ENCODE measurements at regions not wholly inside any gene's neighbourhood (a gene's known extent, or its start where the extent isn't known, plus 50 kb on each side); places are given as distances from the start of the nearest gene placed in this dataset.
A peak's percentile ranks its signal among the peaks of the same experiment; 100 is the strongest.

- Histone ChIP-seq H4K20me1 (ENCODE audit: insufficient read depth) (no peaks in the 10 kb centered on the region), H3K9me3 (ENCODE audit: low read length) (no peaks in the 10 kb centered on the region), H3K9me2 (ENCODE audit: insufficient read depth, low read length) (no peaks in the 10 kb centered on the region), H2AFZ (ENCODE audit: low read depth, low read length) (no peak overlapping the region), H3K27me3 (ENCODE audit: insufficient read depth, low read depth, low read length) (no peaks in the 10 kb centered on the region), H3K4me3 (ENCODE audit: low read length) (no peak overlapping the region), H3K79me2 (replicated peaks; ENCODE audit: insufficient read depth, low read length) (no peaks in the 10 kb centered on the region), H3K27ac (ENCODE audit: low read length) (no peak overlapping the region), H3K4me2 (ENCODE audit: low read length) (no peak overlapping the region), H3K9ac (ENCODE audit: low read length) (no peak overlapping the region), H3F3A (ENCODE audit: insufficient read depth, low read length, poor library complexity, severe bottlenecking) (no peaks in the 10 kb centered on the region), H3K36me3 (ENCODE audit: insufficient read depth, low read length) (no peaks in the 10 kb centered on the region)
- TF ChIP-seq, protein P1, sequence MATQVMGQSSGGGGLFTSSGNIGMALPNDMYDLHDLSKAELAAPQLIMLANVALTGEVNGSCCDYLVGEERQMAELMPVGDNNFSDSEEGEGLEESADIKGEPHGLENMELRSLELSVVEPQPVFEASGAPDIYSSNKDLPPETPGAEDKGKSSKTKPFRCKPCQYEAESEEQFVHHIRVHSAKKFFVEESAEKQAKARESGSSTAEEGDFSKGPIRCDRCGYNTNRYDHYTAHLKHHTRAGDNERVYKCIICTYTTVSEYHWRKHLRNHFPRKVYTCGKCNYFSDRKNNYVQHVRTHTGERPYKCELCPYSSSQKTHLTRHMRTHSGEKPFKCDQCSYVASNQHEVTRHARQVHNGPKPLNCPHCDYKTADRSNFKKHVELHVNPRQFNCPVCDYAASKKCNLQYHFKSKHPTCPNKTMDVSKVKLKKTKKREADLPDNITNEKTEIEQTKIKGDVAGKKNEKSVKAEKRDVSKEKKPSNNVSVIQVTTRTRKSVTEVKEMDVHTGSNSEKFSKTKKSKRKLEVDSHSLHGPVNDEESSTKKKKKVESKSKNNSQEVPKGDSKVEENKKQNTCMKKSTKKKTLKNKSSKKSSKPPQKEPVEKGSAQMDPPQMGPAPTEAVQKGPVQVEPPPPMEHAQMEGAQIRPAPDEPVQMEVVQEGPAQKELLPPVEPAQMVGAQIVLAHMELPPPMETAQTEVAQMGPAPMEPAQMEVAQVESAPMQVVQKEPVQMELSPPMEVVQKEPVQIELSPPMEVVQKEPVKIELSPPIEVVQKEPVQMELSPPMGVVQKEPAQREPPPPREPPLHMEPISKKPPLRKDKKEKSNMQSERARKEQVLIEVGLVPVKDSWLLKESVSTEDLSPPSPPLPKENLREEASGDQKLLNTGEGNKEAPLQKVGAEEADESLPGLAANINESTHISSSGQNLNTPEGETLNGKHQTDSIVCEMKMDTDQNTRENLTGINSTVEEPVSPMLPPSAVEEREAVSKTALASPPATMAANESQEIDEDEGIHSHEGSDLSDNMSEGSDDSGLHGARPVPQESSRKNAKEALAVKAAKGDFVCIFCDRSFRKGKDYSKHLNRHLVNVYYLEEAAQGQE (IDR thresholded peaks at IDR 0.05; ENCODE audit: borderline replicate concordance), result no peak
- no peak for TF ChIP-seq TAF1 (IDR thresholded peaks at IDR 0.05; ENCODE audit: low read depth)
- TF ChIP-seq POLR2AphosphoS5 (IDR thresholded peaks at IDR 0.05), result no peak
- no peak for TF ChIP-seq EZH2 (IDR thresholded peaks at IDR 0.05; ENCODE audit: borderline replicate concordance, insufficient read depth, low read length, poor library complexity, severe bottlenecking)
- TF ChIP-seq EP300 (conservative IDR thresholded peaks at IDR 0.05; ENCODE audit: poor library complexity, severe bottlenecking), result no peak
- no peak for TF ChIP-seq CTCF (IDR thresholded peaks at IDR 0.05; ENCODE audit: poor library complexity, severe bottlenecking)
- TF ChIP-seq SMC3 (conservative IDR thresholded peaks at IDR 0.05; ENCODE audit: poor library complexity), result no peak
- TF ChIP-seq MXI1 (conservative IDR thresholded peaks at IDR 0.05; ENCODE audit: poor library complexity, severe bottlenecking), result no peak
- TF ChIP-seq RAD21 (conservative IDR thresholded peaks at IDR 0.05), result no peak
Measured at GRCh38 chr14:84783511-84783910, 746.4 kb upstream of the FLRT2 start.

DNA sequence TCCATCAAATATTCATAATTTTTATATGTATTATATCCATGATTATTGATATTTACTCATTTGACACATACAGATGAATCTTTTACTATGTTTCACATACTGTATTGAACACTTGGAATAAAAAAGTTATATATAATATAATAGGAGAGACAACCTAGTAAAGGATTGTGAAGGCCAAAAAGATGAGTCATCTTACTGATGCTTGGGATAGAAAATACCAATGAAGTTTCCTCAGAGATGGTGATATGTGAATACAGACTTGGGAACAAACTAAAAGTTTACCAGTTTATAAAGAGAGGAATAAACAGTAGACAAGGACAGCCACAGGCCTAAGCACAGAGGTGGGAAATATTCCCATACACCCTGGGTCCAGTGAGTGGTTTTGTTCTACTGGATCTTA is 743.9 kb upstream of the FLRT2 start:
- no peak for TF ChIP-seq RAD21 (conservative IDR thresholded peaks at IDR 0.05)
- Histone ChIP-seq H3K27ac (ENCODE audit: low read length) (no peak overlapping the region), H3K4me2 (ENCODE audit: low read length) (no peak overlapping the region), H4K20me1 (ENCODE audit: insufficient read depth) (no peaks in the 10 kb centered on the region), H3K9me3 (ENCODE audit: low read length) (no peaks in the 10 kb centered on the region), H3K4me3 (ENCODE audit: low read length) (no peak overlapping the region), H3K9me2 (ENCODE audit: insufficient read depth, low read length) (no peaks in the 10 kb centered on the region), H3K79me2 (replicated peaks; ENCODE audit: insufficient read depth, low read length) (no peaks in the 10 kb centered on the region), H2AFZ (ENCODE audit: low read depth, low read length) (no peak overlapping the region), H3K9ac (ENCODE audit: low read length) (no peak overlapping the region), H3K27me3 (ENCODE audit: insufficient read depth, low read depth, low read length) (no peaks in the 10 kb centered on the region), H3K36me3 (ENCODE audit: insufficient read depth, low read length) (no peaks in the 10 kb centered on the region), H3F3A (ENCODE audit: insufficient read depth, low read length, poor library complexity, severe bottlenecking) (no peaks in the 10 kb centered on the region)

DNA sequence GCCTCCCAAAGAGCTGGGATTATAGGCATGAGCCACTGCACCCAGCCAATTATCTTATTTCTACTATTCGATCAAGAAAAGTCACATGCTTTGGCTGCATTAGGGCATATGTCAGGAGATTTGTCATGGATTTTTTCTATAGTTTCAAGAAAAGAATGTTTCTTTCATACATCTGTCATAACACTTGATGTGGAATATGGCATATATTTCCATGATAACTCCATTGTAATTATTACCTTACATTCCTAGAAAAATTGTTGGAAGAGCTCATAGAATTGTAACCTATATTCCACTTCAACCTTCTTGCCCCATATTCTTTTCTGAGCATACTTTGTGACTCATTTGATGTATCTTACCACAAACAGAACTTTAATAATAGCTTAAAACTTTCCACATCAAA is 740.9 kb upstream of the FLRT2 start:
- H3K9me2 ChIP-seq (ENCODE audit: insufficient read depth, low read length), result no peaks in the 10 kb centered on the region
- H3F3A ChIP-seq (ENCODE audit: insufficient read depth, low read length, poor library complexity, severe bottlenecking), result no peaks in the 10 kb centered on the region
- H3K9me3 ChIP-seq (ENCODE audit: low read length), result no peaks in the 10 kb centered on the region
- no peak overlapping the region for H3K4me3 ChIP-seq (ENCODE audit: low read length)
- no peak overlapping the region for H3K9ac ChIP-seq (ENCODE audit: low read length)
- no peak overlapping the region for H2AFZ ChIP-seq (ENCODE audit: low read depth, low read length)
- H3K27me3 ChIP-seq (ENCODE audit: insufficient read depth, low read depth, low read length), result no peaks in the 10 kb centered on the region
- no peaks in the 10 kb centered on the region for H3K36me3 ChIP-seq (ENCODE audit: insufficient read depth, low read length)
- H3K27ac ChIP-seq (ENCODE audit: low read length), result no peak overlapping the region
- TF ChIP-seq EZH2 (IDR thresholded peaks at IDR 0.05; ENCODE audit: borderline replicate concordance, insufficient read depth, low read length, poor library complexity, severe bottlenecking) (no peak), TAF1 (IDR thresholded peaks at IDR 0.05; ENCODE audit: low read depth) (no peak), POLR2AphosphoS5 (IDR thresholded peaks at IDR 0.05) (no peak), EP300 (conservative IDR thresholded peaks at IDR 0.05; ENCODE audit: poor library complexity, severe bottlenecking) (peak; percentile 66), CTCF (IDR thresholded peaks at IDR 0.05; ENCODE audit: poor library complexity, severe bottlenecking) (no peak)
- TF ChIP-seq, protein P1 (IDR thresholded peaks at IDR 0.05; ENCODE audit: borderline replicate concordance), result peak; percentile 80
- no peaks in the 10 kb centered on the region for H3K79me2 ChIP-seq (replicated peaks; ENCODE audit: insufficient read depth, low read length)
- H3K4me2 ChIP-seq (ENCODE audit: low read length), result no peak overlapping the region
- no peaks in the 10 kb centered on the region for H4K20me1 ChIP-seq (ENCODE audit: insufficient read depth)
